ENCODE measurements at regions not wholly inside any gene's neighbourhood (a gene's known extent, or its start where the extent isn't known, plus 50 kb on each side); places are given as distances from the start of the nearest gene placed in this dataset.

GRCh38 chr15:47824147-47824546 is 106.8 kb downstream of the SEMA6D start:
- no peak for DNase-seq

- DNase-seq, result no peak
Measured at GRCh38 chr15:47829667-47830066, 112.4 kb downstream of the SEMA6D start.

- DNase-seq, result no peak
Measured at GRCh38 chr15:47834093-47834492, 116.8 kb downstream of the SEMA6D start.

- DNase-seq, result no peak
Measured at GRCh38 chr15:47839233-47839825, 122.0 kb downstream of the SEMA6D start.

GRCh38 chr15:47843124-47843663 is 125.9 kb downstream of the SEMA6D start:
- DNase-seq, result no peak

GRCh38 chr15:47844437-47844836 is 127.1 kb downstream of the SEMA6D start:
- no peak for DNase-seq

GRCh38 chr15:47846128-47846868 is 129.0 kb downstream of the SEMA6D start:
- DNase-seq, result no peak

- DNase-seq, result no peak
Measured at GRCh38 chr15:47846876-47847275, 129.6 kb downstream of the SEMA6D start.

- no peak for DNase-seq
Measured at GRCh38 chr15:47856071-47856470, 138.8 kb downstream of the SEMA6D start.

- no peak for DNase-seq
Measured at GRCh38 chr15:47857014-47857775, 139.9 kb downstream of the SEMA6D start.

- DNase-seq, result no peak
Measured at GRCh38 chr15:47857776-47858167, 140.5 kb downstream of the SEMA6D start.

GRCh38 chr15:47861111-47861903 is 144.0 kb downstream of the SEMA6D start:
- no peak for DNase-seq

GRCh38 chr15:47862402-47862801 is 145.1 kb downstream of the SEMA6D start:
- DNase-seq, result no peak

- no peak for DNase-seq
Measured at GRCh38 chr15:47866446-47866845, 149.1 kb downstream of the SEMA6D start.

GRCh38 chr15:47870300-47870955 is 153.1 kb downstream of the SEMA6D start:
- DNase-seq, result no peak

GRCh38 chr15:47870956-47871625 is 153.8 kb downstream of the SEMA6D start:
- DNase-seq, result no peak

GRCh38 chr15:47872208-47872607 is 154.9 kb downstream of the SEMA6D start:
- no peak for DNase-seq

GRCh38 chr15:47872869-47873432 is 155.6 kb downstream of the SEMA6D start:
- DNase-seq, result no peak

- no peak for DNase-seq
Measured at GRCh38 chr15:47876986-47877385, 159.7 kb downstream of the SEMA6D start.

GRCh38 chr15:47877836-47878235 is 160.5 kb downstream of the SEMA6D start:
- no peak for DNase-seq

- DNase-seq, result no peak
Measured at GRCh38 chr15:47885920-47886319, 168.6 kb downstream of the SEMA6D start.
